ENCODE measurements at regions not wholly inside any gene's neighbourhood (a gene's known extent, or its start where the extent isn't known, plus 50 kb on each side); places are given as distances from the start of the nearest gene placed in this dataset.

GRCh38 chr4:116849620-116850019, 235.8 kb downstream of the TRAM1L1 start:
- TF ChIP-seq CTCF (IDR thresholded peaks at IDR 0.05 in 8 of 11, conservative IDR thresholded peaks at IDR 0.05 in 3 of 11) (no peak), POLR2AphosphoS5 (IDR thresholded peaks at IDR 0.05) (no peak), POLR2A (IDR thresholded peaks at IDR 0.05) (no peak)
